Endothelial cell of umbilical vein (primary cell): ENCODE measurements at regions not wholly inside any gene's neighbourhood (a gene's known extent, or its start where the extent isn't known, plus 50 kb on each side); places are given as distances from the start of the nearest gene placed in this dataset.

ENCODE experiments used
- BruUV-seq: library from RNA; stranded (reverse); fragments of 400-500 nt; replicated peaks from 2 replicates; lab custom pipeline; 2021; lab: Mats Ljungman, UMichigan
- CTCF ChIA-PET: fragments of 300-600, 350-600 bp; sonication (Branson Sonifier 250); formaldehyde crosslinking; loops from one replicate; lab custom pipeline; 2021; ENCODE audit warnings: antibody characterized with exemption, inconsistent platforms; lab: Charles Lee
- POLR2A ChIA-PET: fragments of 300-600, 350-600 bp; sonication (Branson Sonifier 250); formaldehyde crosslinking; loops from one replicate; lab custom pipeline; 2021; ENCODE audit warnings: antibody characterized with exemption, inconsistent platforms; lab: Charles Lee
- DNase-seq: peaks from one replicate; pipeline ENCODE4 v3.0.0-alpha.2; 2011; ENCODE audit warnings: low read depth, low spot score
- FAIRE-seq: peaks from 2 replicates; lab custom pipeline; 2011; peaks lifted over from hg19 to GRCh38; lab: Jason Lieb, UNC
- H2AFZ ChIP-seq: 2 replicates; pipeline ENCODE4 v1.6.0; 2012; ENCODE audit warnings: low read depth, low read length, control low read depth, inconsistent platforms
- H3K27ac ChIP-seq: 2 replicates; pipeline ENCODE4 v1.5.1; 2011; ENCODE audit warnings: low read depth, mild to moderate bottlenecking, control low read depth, low read length, moderate library complexity; ENCODE audit not compliant: insufficient read depth
- H3K27me3 ChIP-seq, 2 experiments: 2 replicates each; pipeline versions ENCODE4 v1.6.0 to v1.6.1; 2011; ENCODE audit warnings: low read length in 2 of 2, mixed read lengths in 1 of 2; ENCODE audit not compliant: control insufficient read depth in 2 of 2, insufficient read depth in 2 of 2
- H3K36me3 ChIP-seq, 2 experiments: 2 replicates in 1 of 2; 3 replicates in 1 of 2; pipeline ENCODE4 v1.5.1; 2011; ENCODE audit warnings: low read length in 2 of 2, mild to moderate bottlenecking in 1 of 2, moderate library complexity in 1 of 2; ENCODE audit not compliant: control insufficient read depth in 2 of 2, insufficient read depth in 2 of 2; ENCODE audit errors: extremely low read depth in 1 of 2
- H3K4me1 ChIP-seq: 3 replicates; pipeline ENCODE4 v1.5.1; 2011; ENCODE audit warnings: mild to moderate bottlenecking, low read length; ENCODE audit not compliant: control insufficient read depth, insufficient read depth; ENCODE audit errors: extremely low read depth
- H3K4me2 ChIP-seq: 2 replicates; pipeline ENCODE4 v1.6.1; 2011; ENCODE audit warnings: low read length, control low read depth, mixed read lengths; ENCODE audit not compliant: insufficient read depth
- H3K4me3 ChIP-seq, 3 experiments: fragments of 200-600 bp in 1 of 3; sonication (generic), shearing (Covaris generic) in 1 of 3; replicated peaks in 1 of 3; 2 replicates each; pipeline ENCODE4 v1.5.1; 2011 to 2016; ENCODE audit warnings: control low read depth in 3 of 3, low read length in 3 of 3, mild to moderate bottlenecking in 2 of 3, inconsistent platforms in 1 of 3, low read depth in 1 of 3, moderate library complexity in 1 of 3; ENCODE audit not compliant: insufficient read depth in 1 of 3
- H3K79me2 ChIP-seq: 2 replicates; pipeline ENCODE4 v1.6.0; 2012; ENCODE audit warnings: low read length, inconsistent platforms; ENCODE audit not compliant: control insufficient read depth, insufficient read depth
- H3K9ac ChIP-seq: replicated peaks from 2 replicates; pipeline ENCODE3; 2011; ENCODE audit warnings: low read length, control low read depth; ENCODE audit not compliant: insufficient read depth; ENCODE audit errors: extremely low read depth
- H3K9me1 ChIP-seq: replicated peaks from 3 replicates; pipeline ENCODE4 v1.6.0; 2011; ENCODE audit warnings: mild to moderate bottlenecking, low read length; ENCODE audit not compliant: control insufficient read depth, insufficient read depth; ENCODE audit errors: extremely low read depth
- H3K9me3 ChIP-seq: replicated peaks from 2 replicates; pipeline ENCODE4 v1.5.1; 2012; ENCODE audit warnings: low read length, inconsistent platforms; ENCODE audit not compliant: control insufficient read depth, insufficient read depth
- H4K20me1 ChIP-seq: replicated peaks from 2 replicates; pipeline ENCODE3; 2011; ENCODE audit warnings: mild to moderate bottlenecking, low read length; ENCODE audit not compliant: control insufficient read depth, insufficient read depth; ENCODE audit errors: extremely low read depth
- EZH2 ChIP-seq: IDR thresholded peaks from 2 replicates; pipeline ENCODE4 v1.6.1; 2012; ENCODE audit warnings: borderline replicate concordance, low read depth, mild to moderate bottlenecking, moderate library complexity, low read length, inconsistent platforms; ENCODE audit not compliant: severe bottlenecking
- FOS ChIP-seq: IDR thresholded peaks from 2 replicates; pipeline ENCODE4 v1.6.1; 2011; ENCODE audit warnings: mild to moderate bottlenecking, low read length, moderate library complexity, borderline replicate concordance; ENCODE audit not compliant: insufficient read depth
- GATA2 ChIP-seq: IDR thresholded peaks from 2 replicates; pipeline ENCODE4 v1.7.0; 2011; ENCODE audit warnings: low read depth, mild to moderate bottlenecking, moderate library complexity, mixed read lengths, low read length; ENCODE audit not compliant: insufficient read length, insufficient read depth
- JUN ChIP-seq: IDR thresholded peaks from 2 replicates; pipeline ENCODE4 v1.6.1; 2011; ENCODE audit warnings: borderline replicate concordance, low read depth; ENCODE audit not compliant: insufficient read length, insufficient read depth
- MYC ChIP-seq: IDR thresholded peaks from one replicate; pipeline ENCODE4 v1.6.1; 2011; ENCODE audit warnings: mild to moderate bottlenecking, low read depth, low read length
- POLR2A ChIP-seq: IDR thresholded peaks from 2 replicates; pipeline ENCODE4 v1.6.1; 2012; ENCODE audit warnings: low read depth, mild to moderate bottlenecking, control low read depth, low read length
- POLR2AphosphoS5 ChIP-seq: IDR thresholded peaks from 2 replicates; pipeline ENCODE4 v1.6.1; 2012; ENCODE audit warnings: low read depth, mild to moderate bottlenecking, control low read depth, low read length, moderate library complexity; ENCODE audit not compliant: insufficient read depth
- dilution Hi-C: fragments of 300-500 bp; cut with MboI; formaldehyde crosslinking; loops from one replicate; pipeline ENCODE4 v1.15.0; 2019; ENCODE audit warnings: low sequenced_read_pairs; ENCODE audit not compliant: extremely low pct_ligation_motif_present
- intact Hi-C: fragments of 100-400 bp; cut with micrococcal nuclease; formaldehyde crosslinking; loops from one replicate; pipeline ENCODE4 v1.10.0; 2022
- TF ChIP-seq, protein P1 (sequence below), 2 donors: IDR thresholded peaks; 1 replicate in 1 of 2; 2 replicates in 1 of 2; pipeline ENCODE4 v1.5.1; 2011; ENCODE audit warnings: low read length in 2 of 2, mild to moderate bottlenecking in 2 of 2, moderate library complexity in 2 of 2, control low read depth in 1 of 2, inconsistent platforms in 1 of 2, low read depth in 1 of 2; ENCODE audit not compliant: insufficient read depth in 1 of 2; ENCODE audit errors: extremely low read depth in 1 of 2
- TF ChIP-seq, protein P2 (sequence below): IDR thresholded peaks from 2 replicates; pipeline ENCODE4 v1.6.1; 2011; ENCODE audit not compliant: insufficient read depth, insufficient read length

DNA sequence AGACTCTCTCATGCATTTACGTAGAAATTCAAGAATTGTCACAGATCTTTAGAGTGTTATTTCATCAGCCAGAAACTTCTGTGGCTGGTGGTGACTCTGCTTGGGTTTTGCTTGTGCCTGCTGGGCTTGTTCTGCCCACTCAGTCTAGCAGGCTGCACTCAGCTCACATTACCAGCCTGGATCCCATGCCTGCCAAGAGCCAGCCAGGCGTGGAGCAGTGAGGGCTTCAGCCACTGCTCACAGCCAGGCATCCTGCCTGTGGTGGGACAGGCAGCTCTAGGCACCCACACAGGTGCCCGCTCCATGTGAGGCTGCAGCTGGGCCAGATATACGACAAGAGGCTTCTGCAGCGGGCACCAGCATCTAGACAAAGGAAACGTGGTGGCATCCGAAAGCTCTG lies 1213.3 kb upstream of the RAG2 start:
- Histone ChIP-seq H3K9me3 (no peaks in the 10 kb centered on the region), H4K20me1 (no peaks in the 10 kb centered on the region), H3K9me1 (no peaks in the 10 kb centered on the region), H3K79me2 (no peaks in the 10 kb centered on the region), H3K27ac (no peak overlapping the region), H2AFZ (no peak overlapping the region), H3K4me2 (no peak overlapping the region), H3K27me3 (no peaks in the 10 kb centered on the region), H3K4me3 (no peak overlapping the region), H3K9ac (no peak overlapping the region), H3K4me1 (no peaks in the 10 kb centered on the region), H3K36me3 (no peaks in the 10 kb centered on the region)
- CTCF ChIA-PET: no interaction called here
- TF ChIP-seq, protein P1, sequence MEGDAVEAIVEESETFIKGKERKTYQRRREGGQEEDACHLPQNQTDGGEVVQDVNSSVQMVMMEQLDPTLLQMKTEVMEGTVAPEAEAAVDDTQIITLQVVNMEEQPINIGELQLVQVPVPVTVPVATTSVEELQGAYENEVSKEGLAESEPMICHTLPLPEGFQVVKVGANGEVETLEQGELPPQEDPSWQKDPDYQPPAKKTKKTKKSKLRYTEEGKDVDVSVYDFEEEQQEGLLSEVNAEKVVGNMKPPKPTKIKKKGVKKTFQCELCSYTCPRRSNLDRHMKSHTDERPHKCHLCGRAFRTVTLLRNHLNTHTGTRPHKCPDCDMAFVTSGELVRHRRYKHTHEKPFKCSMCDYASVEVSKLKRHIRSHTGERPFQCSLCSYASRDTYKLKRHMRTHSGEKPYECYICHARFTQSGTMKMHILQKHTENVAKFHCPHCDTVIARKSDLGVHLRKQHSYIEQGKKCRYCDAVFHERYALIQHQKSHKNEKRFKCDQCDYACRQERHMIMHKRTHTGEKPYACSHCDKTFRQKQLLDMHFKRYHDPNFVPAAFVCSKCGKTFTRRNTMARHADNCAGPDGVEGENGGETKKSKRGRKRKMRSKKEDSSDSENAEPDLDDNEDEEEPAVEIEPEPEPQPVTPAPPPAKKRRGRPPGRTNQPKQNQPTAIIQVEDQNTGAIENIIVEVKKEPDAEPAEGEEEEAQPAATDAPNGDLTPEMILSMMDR (IDR thresholded peaks at IDR 0.05; ENCODE audit: extremely low read depth in 1 of 2, insufficient read depth in 1 of 2, low read depth in 1 of 2, low read length in 2 of 2): no peak
- TF ChIP-seq POLR2AphosphoS5: no peak
- TF ChIP-seq GATA2: no peak
- TF ChIP-seq EZH2: no peak
- TF ChIP-seq POLR2A: no peak
- TF ChIP-seq FOS: no peak
- no peak for TF ChIP-seq MYC
- TF ChIP-seq JUN: no peak
- TF ChIP-seq, protein P2, sequence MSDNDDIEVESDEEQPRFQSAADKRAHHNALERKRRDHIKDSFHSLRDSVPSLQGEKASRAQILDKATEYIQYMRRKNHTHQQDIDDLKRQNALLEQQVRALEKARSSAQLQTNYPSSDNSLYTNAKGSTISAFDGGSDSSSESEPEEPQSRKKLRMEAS: no peak
- dilution Hi-C loops: no loop called here
- no peak for FAIRE-seq
- POLR2A ChIA-PET: no interaction called here
- intact Hi-C loops: no loop called here
- no peak for DNase-seq
- BruUV-seq: no TSS peak
